ENCODE measurements at regions not wholly inside any gene's neighbourhood (a gene's known extent, or its start where the extent isn't known, plus 50 kb on each side); places are given as distances from the start of the nearest gene placed in this dataset.

GRCh38 chr4:130851932-130852331 lies 1756.0 kb downstream of the C4orf33 start:
- CTCF ChIA-PET: no interaction called here
- POLR2A ChIA-PET: no interaction called here
- TF ChIP-seq POLR2AphosphoS2 (conservative IDR thresholded peaks at IDR 0.05; ENCODE audit: low read length): no peak
- no peak for TF ChIP-seq CHD2 (IDR thresholded peaks at IDR 0.05; ENCODE audit: low read length, partially characterized antibody)
- TF ChIP-seq HMGXB4 (CRISPR knock-in tag; IDR thresholded peaks at IDR 0.05; ENCODE audit: borderline replicate concordance): no peak
- TF ChIP-seq NPAS2 (CRISPR knock-in tag; IDR thresholded peaks at IDR 0.05; ENCODE audit: borderline replicate concordance): no peak
- no peak for TF ChIP-seq ZNF302 (CRISPR knock-in tag; IDR thresholded peaks at IDR 0.05)
- no peak for TF ChIP-seq GATA3 (IDR thresholded peaks at IDR 0.05; ENCODE audit: borderline replicate concordance)
- TF ChIP-seq ATOH8 (CRISPR knock-in tag; IDR thresholded peaks at IDR 0.05; ENCODE audit: low read depth): no peak
- no peak for TF ChIP-seq KDM5A (IDR thresholded peaks at IDR 0.05)
- TF ChIP-seq ESRRA (IDR thresholded peaks at IDR 0.05; ENCODE audit: borderline replicate concordance, low read length): no peak
- TF ChIP-seq ELK1 (IDR thresholded peaks at IDR 0.05; ENCODE audit: low read depth, low read length): no peak
- TF ChIP-seq NFE2L2 (conservative IDR thresholded peaks at IDR 0.05; ENCODE audit: low read length): no peak
- TF ChIP-seq SREBF2 (IDR thresholded peaks at IDR 0.05): no peak
- no peak for TF ChIP-seq EHMT2 (IDR thresholded peaks at IDR 0.05; ENCODE audit: low read depth)

GRCh38 chr4:130855533-130855932 lies 1759.6 kb downstream of the C4orf33 start:
- DNase-seq (ENCODE audit: low read depth in 1 of 2, low spot score in 1 of 2) (no peak), ATAC-seq (no peak), FAIRE-seq (no peak)
- Histone ChIP-seq H3K4me2 (no peak overlapping the region), H3K4me3 (no peak overlapping the region), H3K9me3 (no peaks in the 10 kb centered on the region), H3K4me1 (no peaks in the 10 kb centered on the region), H3K27ac (no peak overlapping the region)
- WGBS (ENCODE audit: missing lambda C conversion rate): 3% methylated on average over 3 of the region's 3 CpGs
- no peak for TF ChIP-seq HOXA7 (CRISPR knock-in tag; IDR thresholded peaks at IDR 0.05)
- TF ChIP-seq HES2 (IDR thresholded peaks at IDR 0.05): no peak
- no peak for TF ChIP-seq ATOH8 (CRISPR knock-in tag; IDR thresholded peaks at IDR 0.05; ENCODE audit: low read depth)
- no peak for TF ChIP-seq BCL3 (IDR thresholded peaks at IDR 0.05)
- TF ChIP-seq NR3C1 (IDR thresholded peaks at IDR 0.05): no peak
- TF ChIP-seq HEYL (CRISPR knock-in tag; IDR thresholded peaks at IDR 0.05): no peak
- TF ChIP-seq ZSCAN20 (CRISPR knock-in tag; IDR thresholded peaks at IDR 0.05): no peak
- TF ChIP-seq POLR2AphosphoS2 (conservative IDR thresholded peaks at IDR 0.05; ENCODE audit: low read length): no peak
- TF ChIP-seq PBX3 (IDR thresholded peaks at IDR 0.05): no peak
- TF ChIP-seq HOXB13 (CRISPR knock-in tag; IDR thresholded peaks at IDR 0.05; ENCODE audit: low read depth): no peak
- no peak for TF ChIP-seq MAX (IDR thresholded peaks at IDR 0.05)
- TF ChIP-seq RAD21 (conservative IDR thresholded peaks at IDR 0.05 in 1 of 2, IDR thresholded peaks at IDR 0.05 in 1 of 2): no peak
- CTCF ChIA-PET: no interaction called here
- POLR2A ChIA-PET: no interaction called here

More at GRCh38 chr4:130851932-130852331, 1756.0 kb downstream of the C4orf33 start:
- no peak overlapping the region for H3K27ac ChIP-seq
- FAIRE-seq: no peak
- DNase-seq (ENCODE audit: low read depth in 1 of 2, low spot score in 1 of 2): no peak
- H3K4me1 ChIP-seq: no peaks in the 10 kb centered on the region
- H3K4me2 ChIP-seq: no peak overlapping the region
- H3K4me3 ChIP-seq: no peak overlapping the region
- ATAC-seq: no peak
- H3K9me3 ChIP-seq: no peaks in the 10 kb centered on the region
- WGBS (ENCODE audit: missing lambda C conversion rate): 21% methylated on average over 2 of the region's 3 CpGs

Measured in A549 (cell line).